C4-2B (cell line): ENCODE measurements at regions not wholly inside any gene's neighbourhood (a gene's known extent, or its start where the extent isn't known, plus 50 kb on each side); places are given as distances from the start of the nearest gene placed in this dataset.

Experiments
- H3K27ac ChIP-seq: fragments of 450-650 bp; 2 replicates; pipeline ENCODE4 v1.5.1; 2017
- ZFX ChIP-seq: fragments of 450-650 bp; IDR thresholded peaks from 2 replicates; pipeline ENCODE4 v1.6.1; 2017
- TF ChIP-seq, protein P1 (sequence below): fragments of 450-650 bp; conservative IDR thresholded peaks from 2 replicates; pipeline ENCODE4 v1.5.1; 2017; ENCODE audit warnings: mild to moderate bottlenecking

- no peak overlapping the region for H3K27ac ChIP-seq
- TF ChIP-seq ZFX: no peak
- TF ChIP-seq, protein P1, sequence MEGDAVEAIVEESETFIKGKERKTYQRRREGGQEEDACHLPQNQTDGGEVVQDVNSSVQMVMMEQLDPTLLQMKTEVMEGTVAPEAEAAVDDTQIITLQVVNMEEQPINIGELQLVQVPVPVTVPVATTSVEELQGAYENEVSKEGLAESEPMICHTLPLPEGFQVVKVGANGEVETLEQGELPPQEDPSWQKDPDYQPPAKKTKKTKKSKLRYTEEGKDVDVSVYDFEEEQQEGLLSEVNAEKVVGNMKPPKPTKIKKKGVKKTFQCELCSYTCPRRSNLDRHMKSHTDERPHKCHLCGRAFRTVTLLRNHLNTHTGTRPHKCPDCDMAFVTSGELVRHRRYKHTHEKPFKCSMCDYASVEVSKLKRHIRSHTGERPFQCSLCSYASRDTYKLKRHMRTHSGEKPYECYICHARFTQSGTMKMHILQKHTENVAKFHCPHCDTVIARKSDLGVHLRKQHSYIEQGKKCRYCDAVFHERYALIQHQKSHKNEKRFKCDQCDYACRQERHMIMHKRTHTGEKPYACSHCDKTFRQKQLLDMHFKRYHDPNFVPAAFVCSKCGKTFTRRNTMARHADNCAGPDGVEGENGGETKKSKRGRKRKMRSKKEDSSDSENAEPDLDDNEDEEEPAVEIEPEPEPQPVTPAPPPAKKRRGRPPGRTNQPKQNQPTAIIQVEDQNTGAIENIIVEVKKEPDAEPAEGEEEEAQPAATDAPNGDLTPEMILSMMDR: no peak
Observed at GRCh38 chr18:39031647-39032046, 1466.0 kb upstream of the CELF4 start.

- H3K27ac ChIP-seq: no peak overlapping the region
- no peak for TF ChIP-seq ZFX
- TF ChIP-seq, protein P1: no peak
Observed at GRCh38 chr18:39030124-39030655, 1464.6 kb upstream of the CELF4 start.

- TF ChIP-seq, protein P1: no peak
- no peak for TF ChIP-seq ZFX
Observed at GRCh38 chr18:39025531-39025930, 1459.9 kb upstream of the CELF4 start.

DNA sequence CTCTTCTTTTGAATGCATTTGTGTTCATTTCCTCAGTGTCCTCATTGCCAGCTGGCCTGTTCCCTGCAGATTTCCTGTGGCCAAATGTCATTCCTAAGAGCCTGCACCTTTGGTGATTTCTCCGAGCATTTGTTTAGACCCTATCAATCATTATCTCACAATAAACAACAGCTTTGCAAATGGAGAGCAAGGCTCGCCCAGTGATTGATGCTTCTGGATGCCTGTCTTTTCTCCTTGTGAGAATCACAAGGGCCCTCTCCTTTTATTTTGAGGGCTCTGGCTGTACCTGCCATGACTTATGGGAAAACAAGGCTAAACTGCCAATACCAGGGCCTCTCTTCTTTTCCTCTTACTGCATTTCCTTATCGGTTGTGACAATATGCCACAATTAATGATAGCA is 1454.4 kb upstream of the CELF4 start:
- TF ChIP-seq, protein P1: no peak
- no peak for TF ChIP-seq ZFX
- no peak overlapping the region for H3K27ac ChIP-seq

More at GRCh38 chr18:39025531-39025930, 1459.9 kb upstream of the CELF4 start:
- no peak overlapping the region for H3K27ac ChIP-seq

DNA sequence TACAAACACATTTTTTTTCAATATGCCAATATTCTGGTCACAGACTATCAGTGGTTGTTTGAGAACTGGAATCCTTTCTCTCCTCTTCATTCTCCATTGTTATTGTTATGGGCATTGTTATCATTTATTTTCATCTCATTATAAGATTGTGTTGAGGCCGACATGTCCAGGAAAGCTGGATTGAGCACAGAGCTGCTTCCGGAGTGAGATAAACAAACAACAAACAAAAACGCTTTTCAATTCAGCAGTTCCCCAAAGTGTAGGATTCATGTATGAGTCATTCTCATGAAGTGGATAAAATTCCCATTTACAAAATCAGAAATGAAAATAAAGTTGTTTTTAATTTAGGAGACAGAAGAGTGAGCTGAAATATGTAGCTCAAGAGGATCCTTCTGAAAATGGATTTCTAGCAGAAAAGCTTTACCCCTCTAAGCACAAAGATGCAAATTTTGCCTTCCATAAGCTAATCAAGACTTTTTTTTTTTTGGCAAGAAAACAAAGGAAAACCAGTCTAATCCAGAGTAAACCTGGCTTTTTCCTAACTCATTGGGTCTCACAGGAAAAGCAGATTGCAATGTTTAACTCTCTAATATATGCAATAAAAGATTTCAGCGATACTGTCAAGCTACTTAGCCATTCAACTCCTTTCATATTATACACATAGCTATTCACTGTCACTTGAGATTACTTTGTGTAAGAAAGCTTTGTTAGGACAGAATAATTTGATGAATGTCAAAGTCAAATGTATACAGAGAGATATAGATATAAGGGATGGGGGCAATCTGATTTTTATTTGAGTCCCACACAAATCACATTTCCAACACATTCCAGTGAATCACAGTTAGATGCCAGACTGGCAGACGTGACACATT is 1441.7 kb upstream of the CELF4 start:
- H3K27ac ChIP-seq: no peak overlapping the region
- TF ChIP-seq ZFX: no peak

DNA sequence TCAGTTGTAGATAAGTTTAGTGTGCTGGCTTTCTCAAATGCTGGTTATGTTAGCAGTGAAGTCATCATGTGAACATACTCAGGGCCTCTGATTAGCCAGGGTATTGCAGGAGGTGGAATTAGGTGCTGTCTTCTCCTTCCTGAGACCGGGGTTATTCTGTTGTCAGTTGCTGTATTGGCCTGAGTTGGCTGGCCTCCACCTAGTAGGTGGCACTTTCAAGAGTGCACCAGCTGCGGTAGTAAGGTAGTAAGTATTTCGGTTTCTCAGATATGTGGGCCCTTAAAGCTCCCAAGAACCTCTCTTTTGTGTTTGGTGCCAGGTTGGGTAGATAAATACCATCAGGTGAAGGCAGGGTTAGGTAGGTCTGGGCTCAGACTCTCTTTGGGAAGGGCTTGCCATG is 1430.5 kb upstream of the CELF4 start:
- H3K27ac ChIP-seq: no peak overlapping the region
- TF ChIP-seq ZFX: no peak
- TF ChIP-seq, protein P1: no peak

DNA sequence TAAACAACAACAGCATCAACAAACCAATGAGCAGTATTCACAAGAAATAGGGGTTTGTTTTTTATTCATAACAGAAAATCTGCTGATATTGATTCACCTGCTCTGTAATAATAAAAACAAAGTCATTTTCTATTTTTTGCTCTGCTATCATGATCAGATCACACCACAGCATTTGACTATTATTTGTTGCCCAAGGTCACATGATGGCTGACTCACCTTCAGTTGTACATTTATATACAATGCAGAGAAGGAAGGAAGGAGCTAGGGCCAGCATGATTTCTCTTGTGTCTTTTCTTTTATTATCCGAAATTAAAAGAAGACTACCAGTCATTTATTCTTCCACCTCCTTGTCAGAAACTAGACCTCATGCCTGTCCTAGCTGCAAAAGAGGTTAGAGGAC is 1427.7 kb upstream of the CELF4 start:
- TF ChIP-seq, protein P1: no peak
- no peak for TF ChIP-seq ZFX
- no peak overlapping the region for H3K27ac ChIP-seq

GRCh38 chr18:38984968-38985367 is 1419.4 kb upstream of the CELF4 start:
- TF ChIP-seq, protein P1: no peak
- TF ChIP-seq ZFX: no peak
- H3K27ac ChIP-seq: no peak overlapping the region
